Fibroblast of lung (primary cell): ENCODE measurements at regions not wholly inside any gene's neighbourhood (a gene's known extent, or its start where the extent isn't known, plus 50 kb on each side); places are given as distances from the start of the nearest gene placed in this dataset.

Experiments used
- CTCF ChIP-seq, 2 donors: IDR thresholded peaks in 1 of 2; conservative IDR thresholded peaks in 1 of 2; 1 replicate in 1 of 2; 2 replicates in 1 of 2; pipeline ENCODE4 v1.5.1; 2011 to 2012; ENCODE audit warnings: low read length in 2 of 2, control low read depth in 1 of 2, inconsistent platforms in 1 of 2, low read depth in 1 of 2, mild to moderate bottlenecking in 1 of 2
- EZH2 ChIP-seq: IDR thresholded peaks from 2 replicates; pipeline ENCODE4 v1.5.1; 2012; ENCODE audit warnings: low read length, control low read depth, mild to moderate bottlenecking; ENCODE audit errors: missing control alignments

- TF ChIP-seq CTCF (conservative IDR thresholded peaks at IDR 0.05 in 1 of 2, IDR thresholded peaks at IDR 0.05 in 1 of 2; ENCODE audit: low read depth in 1 of 2, low read length in 2 of 2) = no peak
- TF ChIP-seq EZH2 = no peak
Observed at GRCh38 chr5:52331725-52332124, 456.0 kb upstream of the ITGA1 start.
